ENCODE measurements at regions not wholly inside any gene's neighbourhood (a gene's known extent, or its start where the extent isn't known, plus 50 kb on each side); places are given as distances from the start of the nearest gene placed in this dataset.

GRCh38 chr9:31799953-31800609, 584.4 kb upstream of the ACO1 start:
- no peak overlapping the region for H3K27ac ChIP-seq (ENCODE audit: low read depth, low read length)
- TF ChIP-seq CHD1 (IDR thresholded peaks at IDR 0.05; ENCODE audit: low read depth, low read length) = no peak
- TF ChIP-seq TEAD4 (IDR thresholded peaks at IDR 0.05; ENCODE audit: low read depth, low read length) = no peak
- TF ChIP-seq SP4 (IDR thresholded peaks at IDR 0.05; ENCODE audit: low read length) = no peak
- TF ChIP-seq SP1 (IDR thresholded peaks at IDR 0.05; ENCODE audit: low read depth, low read length) = no peak
- TF ChIP-seq NRF1 (IDR thresholded peaks at IDR 0.05; ENCODE audit: low read depth, low read length) = no peak
- TF ChIP-seq CEBPB (IDR thresholded peaks at IDR 0.05; ENCODE audit: low read depth, low read length) = no peak
- peak in 2 of 3 experiments; percentile 53 to 69; a peak in 3 of 4 replicates for TF ChIP-seq CTCF (IDR thresholded peaks at IDR 0.05; ENCODE audit: control extremely low read depth in 1 of 3, insufficient read depth in 1 of 3, low read depth in 1 of 3, low read length in 3 of 3)
- TF ChIP-seq KDM4A (IDR thresholded peaks at IDR 0.05; ENCODE audit: low read depth, low read length, severe bottlenecking) = no peak
- no peak for TF ChIP-seq RNF2 (IDR thresholded peaks at IDR 0.05; ENCODE audit: borderline replicate concordance, low read depth, low read length, missing control alignments, poor library complexity, severe bottlenecking)
- TF ChIP-seq TAF7 (optimal IDR thresholded peaks at IDR 0.05; ENCODE audit: borderline replicate concordance, low read depth, low read length) = no peak
- TF ChIP-seq BRCA1 (IDR thresholded peaks at IDR 0.05; ENCODE audit: low read depth, low read length) = no peak

More at GRCh38 chr9:31799953-31800609, 584.4 kb upstream of the ACO1 start:
- Histone ChIP-seq H2BK20ac (ENCODE audit: low read length) (no peak overlapping the region), H2BK15ac (ENCODE audit: low read length) (no peak overlapping the region), H2BK5ac (ENCODE audit: low read depth, low read length) (no peak overlapping the region), H3K56ac (replicated peaks; ENCODE audit: insufficient read length, low read depth, low read length) (no peak overlapping the region), H3K9me3 (ENCODE audit: insufficient read depth in 2 of 2, low read depth in 1 of 2, low read length in 1 of 2) (no peaks in the 10 kb centered on the region), H3K23ac (ENCODE audit: insufficient read length) (no peak overlapping the region), H3K23me2 (ENCODE audit: low read depth, low read length) (no peaks in the 10 kb centered on the region), H4K91ac (replicated peaks; ENCODE audit: insufficient read length, low read length) (no peak overlapping the region), H3K36me3 (ENCODE audit: control insufficient read depth in 2 of 4, insufficient read depth in 4 of 4, low read length in 3 of 4) (no peaks in the 10 kb centered on the region), H3K4me2 (ENCODE audit: insufficient read depth in 1 of 2, low read depth in 2 of 2, low read length in 2 of 2) (no peak overlapping the region), H3K9ac (replicated peaks in 1 of 4; ENCODE audit: extremely low read depth in 1 of 4, low read depth in 3 of 4, low read length in 3 of 4) (no peak overlapping the region), H3K27me3 (replicated peaks in 1 of 4; ENCODE audit: control insufficient read depth in 3 of 4, extremely low read depth in 1 of 4, insufficient read depth in 3 of 4, low read length in 3 of 4) (no peaks in the 10 kb centered on the region), H3K79me1 (ENCODE audit: low read depth, low read length) (no peaks in the 10 kb centered on the region), H3K18ac (ENCODE audit: extremely low read depth, low read length) (no peak overlapping the region), H3K79me2 (ENCODE audit: control insufficient read depth in 1 of 2, insufficient read depth in 2 of 2, low read length in 2 of 2) (no peaks in the 10 kb centered on the region), H2AK5ac (ENCODE audit: low read depth, low read length) (no peak overlapping the region), H3K4me3 (ENCODE audit: extremely low read depth in 1 of 4, insufficient read depth in 2 of 4, low read depth in 3 of 4, low read length in 4 of 4) (no peak overlapping the region), H3K4me1 (replicated peaks in 1 of 4; ENCODE audit: control insufficient read depth in 3 of 4, insufficient read depth in 4 of 4, low read length in 3 of 4) (no peaks in the 10 kb centered on the region; a peak in 1 of 7 replicates), H3K4ac (replicated peaks; ENCODE audit: insufficient read length, low read depth, low read length) (no peak overlapping the region), H3K14ac (ENCODE audit: insufficient read length) (no peak overlapping the region), H2BK120ac (replicated peaks; ENCODE audit: low read depth, low read length) (no peak overlapping the region), H4K20me1 (replicated peaks in 1 of 2; ENCODE audit: control insufficient read depth in 1 of 2, insufficient read depth in 2 of 2, low read length in 2 of 2) (no peaks in the 10 kb centered on the region), H2BK12ac (ENCODE audit: low read depth, low read length) (no peak overlapping the region), H2AFZ (ENCODE audit: low read length) (no peak overlapping the region), H4K5ac (ENCODE audit: insufficient read length, low read depth, low read length) (no peak overlapping the region), H4K8ac (ENCODE audit: extremely low read depth, insufficient read depth, low read length) (no peak overlapping the region)
- ChIA-PET POLR2A (ENCODE audit: partially characterized antibody) (no interaction called here), CTCF (ENCODE audit: partially characterized antibody) (interaction anchor here (0.6 to 1.3 kb wide), 7 partner anchors 11 to 957 kb away, joined by 3 to 6 read pairs (median 4); no protein-coding TSS in a partner anchor)
- WGBS, 2 experiments (ENCODE audit: extremely low coverage in 1 of 2, insufficient coverage in 1 of 2, insufficient read length in 1 of 2, insufficient replicate concordance in 2 of 2, low coverage in 1 of 2, low lambda C conversion rate in 2 of 2, missing lambda C conversion rate in 1 of 2) = 78% methylated on average over 2 of the region's 2 CpGs; no CpG with 5 or more reads in 1 of the 2 experiments
- DNase-seq (ENCODE audit: low read depth in 1 of 2, low spot score in 2 of 2) (peak; percentile 33 to 46), FAIRE-seq (peak; percentile 92)
